Thyroid gland (tissue), 4 donors: ENCODE measurements at regions not wholly inside any gene's neighbourhood (a gene's known extent, or its start where the extent isn't known, plus 50 kb on each side); places are given as distances from the start of the nearest gene placed in this dataset.

ENCODE experiments used
- DNase-seq, 2 donors: peaks; one replicate each; pipeline ENCODE4 v3.0.0-alpha.2; 2019
- H3K27ac ChIP-seq, 3 donors: fragments of 200-600 bp; sonication (generic); 1 replicate in 2 of 3; 2 replicates in 1 of 3; pipeline ENCODE4 v1.5.1; 2016 to 2019; ENCODE audit warnings: mild to moderate bottlenecking in 1 of 3, moderate library complexity in 1 of 3
- H3K27me3 ChIP-seq: fragments of 200-600 bp; sonication (generic); one replicate; pipeline ENCODE4 v1.5.1; 2019
- H3K36me3 ChIP-seq, 2 donors: fragments of 200-600 bp; sonication (generic); one replicate each; pipeline ENCODE4 v1.5.1; 2016 to 2019
- H3K4me1 ChIP-seq, 2 donors: fragments of 200-600 bp; sonication (generic); one replicate each; pipeline ENCODE4 v1.5.1; 2017 to 2019
- H3K4me3 ChIP-seq, 3 donors: fragments of 200-600 bp; sonication (generic); replicated peaks in 1 of 3; 1 replicate in 2 of 3; 2 replicates in 1 of 3; pipeline ENCODE4 v1.5.1; 2016; ENCODE audit warnings: mild to moderate bottlenecking in 1 of 3
- H3K9me3 ChIP-seq: fragments of 200-600 bp; sonication (generic); one replicate; pipeline ENCODE4 v1.5.1; 2017
- POLR2A ChIP-seq, 2 donors: fragments of 450-650 bp; IDR thresholded peaks; one replicate each; pipeline ENCODE4 v1.6.1; 2017; ENCODE audit warnings: antibody characterized with exemption in 2 of 2, mild to moderate bottlenecking in 2 of 2, moderate library complexity in 1 of 2
- WGBS, 2 donors: methylation state at CpG; one replicate each; pipeline ENCODE4 v1.1.5; 2017; 5-methylcytosine and 5-hydroxymethylcytosine counted together
- intact Hi-C: fragments of 100-400 bp; cut with DNase I; formaldehyde crosslinking; loops from one replicate; pipeline ENCODE4 v1.15.1; 2023
- TF ChIP-seq, protein P1 (sequence below), 6 experiments: fragments of 200-600 bp in 3 of 6; fragments of 450-650 bp in 3 of 6; sonication (generic) in 3 of 6; IDR thresholded peaks; one replicate each; pipeline ENCODE4 v1.5.1; 2016 to 2019; ENCODE audit warnings: antibody characterized with exemption in 6 of 6, mild to moderate bottlenecking in 2 of 6, inconsistent platforms in 1 of 6, moderate library complexity in 1 of 6

DNA sequence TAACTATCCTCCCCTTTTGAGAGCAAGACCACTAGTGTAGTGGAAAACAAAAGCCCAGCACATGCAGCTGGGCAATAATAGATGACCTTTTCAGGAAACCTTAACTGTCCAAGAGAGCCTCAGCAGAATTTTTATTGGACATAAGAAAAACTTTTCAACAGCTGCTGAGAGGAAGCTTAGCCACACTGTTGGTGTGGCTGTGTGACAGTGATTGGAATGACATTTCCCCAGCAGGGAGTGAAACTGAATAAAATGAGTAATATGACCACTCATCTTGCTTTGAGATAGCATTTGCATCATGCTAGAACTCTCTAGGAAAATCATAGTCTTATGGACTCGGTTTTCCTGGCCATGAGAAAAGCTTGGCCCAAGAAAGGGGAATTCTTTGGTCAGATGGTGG lies 687.8 kb downstream of the SLCO4C1 start:
- DNase-seq, result no peak
- Histone ChIP-seq H3K36me3 (no peaks in the 10 kb centered on the region), H3K4me1 (no peaks in the 10 kb centered on the region), H3K4me3 (no peak overlapping the region), H3K9me3 (no peaks in the 10 kb centered on the region), H3K27ac (no peak overlapping the region), H3K27me3 (no peaks in the 10 kb centered on the region)
- TF ChIP-seq POLR2A (IDR thresholded peaks at IDR 0.05), result no peak
- TF ChIP-seq, protein P1, sequence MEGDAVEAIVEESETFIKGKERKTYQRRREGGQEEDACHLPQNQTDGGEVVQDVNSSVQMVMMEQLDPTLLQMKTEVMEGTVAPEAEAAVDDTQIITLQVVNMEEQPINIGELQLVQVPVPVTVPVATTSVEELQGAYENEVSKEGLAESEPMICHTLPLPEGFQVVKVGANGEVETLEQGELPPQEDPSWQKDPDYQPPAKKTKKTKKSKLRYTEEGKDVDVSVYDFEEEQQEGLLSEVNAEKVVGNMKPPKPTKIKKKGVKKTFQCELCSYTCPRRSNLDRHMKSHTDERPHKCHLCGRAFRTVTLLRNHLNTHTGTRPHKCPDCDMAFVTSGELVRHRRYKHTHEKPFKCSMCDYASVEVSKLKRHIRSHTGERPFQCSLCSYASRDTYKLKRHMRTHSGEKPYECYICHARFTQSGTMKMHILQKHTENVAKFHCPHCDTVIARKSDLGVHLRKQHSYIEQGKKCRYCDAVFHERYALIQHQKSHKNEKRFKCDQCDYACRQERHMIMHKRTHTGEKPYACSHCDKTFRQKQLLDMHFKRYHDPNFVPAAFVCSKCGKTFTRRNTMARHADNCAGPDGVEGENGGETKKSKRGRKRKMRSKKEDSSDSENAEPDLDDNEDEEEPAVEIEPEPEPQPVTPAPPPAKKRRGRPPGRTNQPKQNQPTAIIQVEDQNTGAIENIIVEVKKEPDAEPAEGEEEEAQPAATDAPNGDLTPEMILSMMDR (IDR thresholded peaks at IDR 0.05), result no peak
- intact Hi-C loops, result no loop called here
- 50 to 96% methylated on average over 1 of the region's 1 CpG for WGBS, 2 donors

DNA sequence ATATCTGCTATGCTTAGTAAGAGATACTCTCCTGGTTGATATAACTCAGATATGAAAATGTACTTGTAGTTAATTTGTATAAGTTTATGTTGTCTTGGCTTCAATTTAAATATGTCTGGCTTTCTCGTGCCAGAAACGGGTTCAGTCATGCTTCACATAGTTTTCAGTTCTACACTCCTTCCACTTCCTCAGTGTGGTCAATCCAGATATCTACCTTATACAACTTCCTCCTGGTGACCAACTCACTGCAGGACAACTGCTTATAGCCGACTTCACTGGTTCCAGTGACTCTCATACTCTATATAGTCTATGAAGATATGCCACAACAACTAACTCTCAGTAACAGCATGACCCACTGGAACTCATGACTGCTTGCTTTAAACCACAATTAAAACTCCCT lies 690.4 kb downstream of the SLCO4C1 start:
- intact Hi-C loops, result no loop called here
- no peaks in the 10 kb centered on the region for H3K4me1 ChIP-seq
- no peak overlapping the region for H3K4me3 ChIP-seq
- no peaks in the 10 kb centered on the region for H3K36me3 ChIP-seq
- no peaks in the 10 kb centered on the region for H3K27me3 ChIP-seq
- TF ChIP-seq, protein P1 (IDR thresholded peaks at IDR 0.05), result no peak
- no peak for TF ChIP-seq POLR2A (IDR thresholded peaks at IDR 0.05)
- DNase-seq, result no peak
- WGBS, 2 donors, result 81 to 89% methylated on average over 3 of the region's 3 CpGs
- H3K27ac ChIP-seq, result no peak overlapping the region
- H3K9me3 ChIP-seq, result no peaks in the 10 kb centered on the region

DNA sequence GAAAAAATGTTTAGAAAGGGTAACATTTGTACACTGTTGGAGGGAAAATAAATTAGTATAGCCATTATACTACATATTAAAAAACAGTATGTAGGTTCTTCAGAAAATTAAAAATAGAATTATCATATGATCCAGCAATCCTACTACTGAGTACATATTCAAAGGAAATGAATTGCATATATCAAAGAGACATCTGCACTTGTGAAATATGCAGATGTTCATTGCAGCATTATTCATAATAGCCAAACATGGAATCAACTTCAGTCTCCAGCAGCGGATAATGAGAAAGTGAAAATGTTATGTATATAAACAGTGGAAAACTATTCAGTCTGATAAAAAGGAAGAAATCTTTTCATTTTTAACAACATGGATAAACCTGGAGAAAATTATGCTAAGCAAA lies 695.5 kb downstream of the SLCO4C1 start:
- intact Hi-C loops, result no loop called here
- no peak for DNase-seq

DNA sequence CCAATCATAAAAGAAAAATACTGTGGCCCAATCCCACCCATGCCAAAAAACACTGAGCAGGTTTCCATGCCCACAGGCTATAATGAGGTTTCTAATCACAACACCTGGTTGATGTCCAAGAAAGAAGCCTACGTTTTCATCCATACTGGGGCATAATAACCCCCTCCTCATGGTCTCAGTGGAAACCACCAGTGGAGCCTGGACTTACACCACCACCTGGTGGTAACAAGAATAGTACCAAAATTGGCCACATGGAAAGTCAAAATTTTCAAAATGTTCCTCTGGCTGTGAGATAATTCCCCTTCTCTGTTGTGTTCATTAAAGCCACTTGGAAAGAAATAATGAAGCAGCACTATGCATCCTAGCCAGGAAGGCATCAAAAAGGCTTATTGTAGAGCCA lies 687.3 kb upstream of the ST8SIA4 start:
- peak in 1 of 2 donors; percentile 7 for DNase-seq
- Histone ChIP-seq H3K36me3 (no peaks in the 10 kb centered on the region), H3K4me3 (no peak overlapping the region), H3K27ac (no peak overlapping the region), H3K9me3 (no peaks in the 10 kb centered on the region), H3K4me1 (no peaks in the 10 kb centered on the region), H3K27me3 (no peaks in the 10 kb centered on the region)
- WGBS, 2 donors, result 32 to 50% methylated on average over 1 of the region's 1 CpG
- TF ChIP-seq POLR2A (IDR thresholded peaks at IDR 0.05), result no peak
- TF ChIP-seq, protein P1 (IDR thresholded peaks at IDR 0.05), result peak in 5 of 6 experiments; percentile 12 to 82 (median 58)
- intact Hi-C loops, result no loop called here

More for the DNA sequence above, 695.5 kb downstream of the SLCO4C1 start:
- Histone ChIP-seq H3K27me3 (no peaks in the 10 kb centered on the region), H3K27ac (no peak overlapping the region), H3K9me3 (no peaks in the 10 kb centered on the region), H3K4me1 (no peaks in the 10 kb centered on the region), H3K4me3 (no peak overlapping the region), H3K36me3 (no peaks in the 10 kb centered on the region)
- TF ChIP-seq POLR2A (IDR thresholded peaks at IDR 0.05), result no peak
- TF ChIP-seq, protein P1 (IDR thresholded peaks at IDR 0.05), result no peak
- WGBS, 2 donors, result 95 to 96% methylated on average over 1 of the region's 1 CpG

DNA sequence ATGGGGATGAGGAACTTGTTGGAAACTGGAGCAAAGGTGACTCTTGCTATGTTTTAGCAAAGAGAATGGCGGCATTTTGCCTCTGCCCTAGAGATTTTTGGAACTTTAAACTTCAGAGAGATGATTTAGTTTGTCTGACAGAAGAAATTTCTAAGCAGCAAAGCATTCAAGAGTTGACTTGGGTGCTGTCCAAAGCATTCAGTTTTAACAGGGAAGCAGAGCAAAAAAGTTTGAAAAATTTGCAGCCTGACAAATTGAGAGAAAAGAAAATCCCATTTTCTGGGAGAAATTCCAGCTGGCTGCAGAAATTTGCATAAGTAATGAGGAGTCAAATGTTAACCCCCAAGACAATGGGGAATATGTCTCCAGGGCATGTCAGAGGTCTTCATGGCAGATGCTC lies 682.3 kb upstream of the ST8SIA4 start:
- intact Hi-C loops, result no loop called here
- TF ChIP-seq, protein P1 (IDR thresholded peaks at IDR 0.05), result no peak
- TF ChIP-seq POLR2A (IDR thresholded peaks at IDR 0.05), result no peak
- Histone ChIP-seq H3K27me3 (no peaks in the 10 kb centered on the region), H3K4me1 (no peaks in the 10 kb centered on the region), H3K4me3 (no peak overlapping the region), H3K36me3 (no peaks in the 10 kb centered on the region), H3K9me3 (no peaks in the 10 kb centered on the region), H3K27ac (peak overlapping the region in 1 of 3 donors; percentile 12)
- DNase-seq, result peak in 1 of 2 donors; percentile 10
- WGBS, 2 donors, result 40 to 50% methylated on average over 1 of the region's 1 CpG
